CD8-positive, alpha-beta memory T cell (primary cell): ENCODE measurements at regions not wholly inside any gene's neighbourhood (a gene's known extent, or its start where the extent isn't known, plus 50 kb on each side); places are given as distances from the start of the nearest gene placed in this dataset.

ENCODE experiments used
- CTCF ChIA-PET: fragments of 350-600 bp; sonication (Branson Sonifier 250); formaldehyde crosslinking; loops from one replicate; lab custom pipeline; 2021; ENCODE audit warnings: antibody characterized with exemption; lab: Charles Lee
- POLR2A ChIA-PET: fragments of 350-600 bp; sonication (Branson Sonifier 250); formaldehyde crosslinking; loops from one replicate; lab custom pipeline; 2021; ENCODE audit warnings: antibody characterized with exemption; lab: Charles Lee
- DNase-seq, 5 donors: peaks; one replicate each; pipeline versions ENCODE4 v3.0.0 to v3.0.0-alpha.2; 2020 to 2022; ENCODE audit warnings: mixed read lengths in 1 of 5
- H3K27ac ChIP-seq: one replicate; pipeline ENCODE4 v1.7.0; 2013; ENCODE audit warnings: low read depth, mild to moderate bottlenecking, low read length, moderate library complexity
- H3K27me3 ChIP-seq: 2 replicates; pipeline ENCODE4 v1.7.0; 2013; ENCODE audit warnings: low read length, mild to moderate bottlenecking; ENCODE audit not compliant: insufficient read depth, poor library complexity, severe bottlenecking
- H3K36me3 ChIP-seq: 2 replicates; pipeline ENCODE4 v1.7.0; 2013; ENCODE audit warnings: mild to moderate bottlenecking, low read length, moderate library complexity; ENCODE audit not compliant: insufficient read depth
- H3K4me1 ChIP-seq: 2 replicates; pipeline ENCODE4 v1.7.0; 2013; ENCODE audit warnings: mild to moderate bottlenecking, low read length, moderate library complexity; ENCODE audit not compliant: insufficient read depth
- H3K4me3 ChIP-seq: 2 replicates; pipeline ENCODE4 v1.7.0; 2013; ENCODE audit warnings: mild to moderate bottlenecking, low read length
- H3K9me3 ChIP-seq: 2 replicates; pipeline ENCODE4 v1.7.0; 2013; ENCODE audit warnings: mild to moderate bottlenecking, low read length
- H3K27ac Mint-ChIP-seq, 8 donors: one replicate each; pipeline ENCODE4 v1.8.0; 2020 to 2021; ENCODE audit warnings: mixed read lengths in 8 of 8, mild to moderate bottlenecking in 6 of 8, inconsistent platforms in 3 of 8, moderate library complexity in 3 of 8
- H3K27me3 Mint-ChIP-seq, 2 donors: one replicate each; pipeline ENCODE4 v1.8.0; 2020 to 2021; ENCODE audit warnings: mixed read lengths in 2 of 2, mild to moderate bottlenecking in 1 of 2, moderate library complexity in 1 of 2
- H3K36me3 Mint-ChIP-seq, 3 donors: one replicate each; pipeline ENCODE4 v1.8.0; 2020 to 2021; ENCODE audit warnings: mixed read lengths in 3 of 3, inconsistent platforms in 1 of 3, mild to moderate bottlenecking in 1 of 3
- H3K4me1 Mint-ChIP-seq, 3 donors: one replicate each; pipeline ENCODE4 v1.8.0; 2020 to 2021; ENCODE audit warnings: mixed read lengths in 3 of 3, inconsistent platforms in 1 of 3, mild to moderate bottlenecking in 1 of 3
- H3K4me3 Mint-ChIP-seq, 7 donors: one replicate each; pipeline ENCODE4 v1.8.0; 2020 to 2021; ENCODE audit warnings: mixed read lengths in 7 of 7, mild to moderate bottlenecking in 6 of 7, moderate library complexity in 4 of 7, inconsistent platforms in 2 of 7
- H3K9me3 Mint-ChIP-seq, 5 donors: one replicate each; pipeline ENCODE4 v1.8.0; 2020 to 2022; ENCODE audit warnings: mixed read lengths in 5 of 5, mild to moderate bottlenecking in 3 of 5, moderate library complexity in 2 of 5, inconsistent platforms in 1 of 5

GRCh38 chr5:90312027-90312426, 97.5 kb downstream of the CETN3 start:
- Mint-ChIP-seq H3K4me1 (no peaks in the 10 kb centered on the region), H3K4me3 (no peak overlapping the region), H3K27me3 (peaks cover 2 to 3% of the 10 kb centered on the region in 2 donors), H3K9me3 (peaks cover 0 to 1% (median 0%) of the 10 kb centered on the region in 5 donors), H3K27ac (no peak overlapping the region), H3K36me3 (no peaks in the 10 kb centered on the region)
- Histone ChIP-seq H3K27me3 (no peaks in the 10 kb centered on the region), H3K27ac (no peak overlapping the region), H3K9me3 (no peaks in the 10 kb centered on the region), H3K4me1 (no peaks in the 10 kb centered on the region), H3K36me3 (no peaks in the 10 kb centered on the region), H3K4me3 (no peak overlapping the region)
- CTCF ChIA-PET: no interaction called here
- POLR2A ChIA-PET: no interaction called here
- no peak for DNase-seq

- H3K4me3 Mint-ChIP-seq: no peak overlapping the region
- Histone ChIP-seq H3K9me3 (no peaks in the 10 kb centered on the region), H3K4me1 (no peaks in the 10 kb centered on the region), H3K27me3 (no peaks in the 10 kb centered on the region), H3K27ac (no peak overlapping the region), H3K4me3 (no peak overlapping the region), H3K36me3 (no peaks in the 10 kb centered on the region)
- peaks cover 0 to 1% (median 0%) of the 10 kb centered on the region in 5 donors for H3K9me3 Mint-ChIP-seq
- H3K36me3 Mint-ChIP-seq: no peaks in the 10 kb centered on the region
- H3K27ac Mint-ChIP-seq: no peak overlapping the region
- ChIA-PET CTCF (no interaction called here), POLR2A (no interaction called here)
- no peak for DNase-seq
- H3K27me3 Mint-ChIP-seq: peaks cover 2 to 6% of the 10 kb centered on the region in 2 donors
- H3K4me1 Mint-ChIP-seq: no peaks in the 10 kb centered on the region
These were observed 98.2 kb downstream of the CETN3 start for GRCh38 chr5:90311401-90311800.

DNA sequence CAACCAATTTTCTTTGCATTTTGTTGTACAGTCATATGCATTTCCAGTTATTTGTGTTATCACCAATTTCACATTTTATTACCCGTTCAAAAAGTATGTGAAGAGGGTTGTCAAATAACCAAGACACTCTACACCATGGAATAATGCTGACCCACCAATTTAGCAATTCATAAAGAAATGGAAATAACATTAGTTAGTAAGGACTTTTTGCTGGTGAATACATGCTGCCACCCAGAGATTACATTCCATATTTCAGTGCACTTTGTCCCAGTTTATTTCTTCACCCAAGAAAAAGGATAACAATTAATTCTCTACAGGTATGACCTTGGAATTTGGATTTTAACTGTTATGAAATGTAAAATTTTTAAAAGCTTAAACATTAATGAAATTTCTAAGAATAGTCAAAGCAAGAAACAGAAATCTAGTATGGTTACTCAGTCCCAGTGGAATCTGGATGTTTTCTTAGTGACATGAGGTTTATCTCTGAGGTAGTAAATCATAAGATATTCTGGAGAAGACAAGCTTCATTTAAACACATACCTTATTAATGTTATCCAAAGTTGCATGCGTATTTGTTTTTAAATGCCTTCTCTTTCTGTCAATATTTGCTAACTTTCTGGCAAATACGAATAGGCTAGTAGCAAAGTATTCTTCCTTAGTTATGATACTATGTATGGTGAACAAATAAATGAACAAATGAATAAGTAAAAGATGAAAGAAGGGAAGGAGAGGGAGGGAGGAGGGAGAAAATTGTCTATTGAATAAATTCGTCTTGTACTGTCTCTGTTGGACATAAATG, 100.6 kb downstream of the CETN3 start:
- ChIA-PET POLR2A (no interaction called here), CTCF (no interaction called here)
- Mint-ChIP-seq H3K36me3 (no peaks in the 10 kb centered on the region), H3K27ac (no peak overlapping the region), H3K9me3 (no peaks in the 10 kb centered on the region), H3K4me3 (no peak overlapping the region), H3K27me3 (peaks cover 2 to 11% of the 10 kb centered on the region in 2 donors), H3K4me1 (no peaks in the 10 kb centered on the region)
- no peaks in the 10 kb centered on the region for H3K27me3 ChIP-seq
- H3K36me3 ChIP-seq: no peaks in the 10 kb centered on the region
- no peaks in the 10 kb centered on the region for H3K4me1 ChIP-seq
- no peaks in the 10 kb centered on the region for H3K9me3 ChIP-seq
- H3K27ac ChIP-seq: no peak overlapping the region
- DNase-seq: no peak
- no peak overlapping the region for H3K4me3 ChIP-seq

- Histone ChIP-seq H3K9me3 (no peaks in the 10 kb centered on the region), H3K27ac (no peak overlapping the region), H3K4me3 (no peak overlapping the region), H3K36me3 (no peaks in the 10 kb centered on the region), H3K27me3 (no peaks in the 10 kb centered on the region), H3K4me1 (no peaks in the 10 kb centered on the region)
- no peak overlapping the region for H3K27ac Mint-ChIP-seq
- CTCF ChIA-PET: no interaction called here
- POLR2A ChIA-PET: no interaction called here
- H3K27me3 Mint-ChIP-seq: peaks cover 2 to 11% of the 10 kb centered on the region in 2 donors
- H3K4me3 Mint-ChIP-seq: no peak overlapping the region
- H3K4me1 Mint-ChIP-seq: no peaks in the 10 kb centered on the region
- H3K9me3 Mint-ChIP-seq: no peaks in the 10 kb centered on the region
- H3K36me3 Mint-ChIP-seq: no peaks in the 10 kb centered on the region
- DNase-seq: no peak
These were observed 101.8 kb downstream of the CETN3 start for GRCh38 chr5:90307782-90308181.

- Histone ChIP-seq H3K36me3 (no peaks in the 10 kb centered on the region), H3K4me3 (no peak overlapping the region), H3K27me3 (no peaks in the 10 kb centered on the region), H3K4me1 (no peaks in the 10 kb centered on the region), H3K27ac (no peak overlapping the region), H3K9me3 (no peaks in the 10 kb centered on the region)
- no peaks in the 10 kb centered on the region for H3K36me3 Mint-ChIP-seq
- DNase-seq: no peak
- CTCF ChIA-PET: no interaction called here
- no peaks in the 10 kb centered on the region for H3K4me1 Mint-ChIP-seq
- POLR2A ChIA-PET: no interaction called here
- no peaks in the 10 kb centered on the region for H3K9me3 Mint-ChIP-seq
- no peak overlapping the region for H3K4me3 Mint-ChIP-seq
- no peak overlapping the region for H3K27ac Mint-ChIP-seq
- H3K27me3 Mint-ChIP-seq: peaks cover 2 to 11% of the 10 kb centered on the region in 2 donors
These were observed 102.2 kb downstream of the CETN3 start for GRCh38 chr5:90307322-90307721.

DNA sequence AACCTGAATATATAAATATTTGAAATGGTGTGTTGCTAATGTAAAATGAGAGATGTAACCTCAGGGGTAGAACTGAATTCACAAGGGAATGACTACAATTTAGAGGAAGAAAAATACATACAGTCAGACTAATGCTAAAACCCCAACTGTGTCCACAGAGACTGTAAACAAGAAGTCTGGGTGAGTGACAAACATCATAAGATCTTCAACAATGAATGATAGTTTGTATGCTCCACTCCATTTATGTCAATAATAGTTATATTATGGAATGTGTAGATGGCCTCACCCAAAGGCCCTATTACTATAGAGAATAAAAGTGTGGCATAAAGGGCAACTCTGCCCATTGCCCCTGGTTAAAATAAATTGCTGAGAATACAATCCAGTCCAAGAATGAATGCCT, 102.9 kb downstream of the CETN3 start:
- Mint-ChIP-seq H3K9me3 (no peaks in the 10 kb centered on the region), H3K27ac (no peak overlapping the region), H3K27me3 (peaks cover 2 to 11% of the 10 kb centered on the region in 2 donors), H3K36me3 (no peaks in the 10 kb centered on the region), H3K4me1 (no peaks in the 10 kb centered on the region), H3K4me3 (no peak overlapping the region)
- Histone ChIP-seq H3K36me3 (no peaks in the 10 kb centered on the region), H3K4me3 (no peak overlapping the region), H3K27me3 (no peaks in the 10 kb centered on the region), H3K4me1 (no peaks in the 10 kb centered on the region), H3K9me3 (no peaks in the 10 kb centered on the region), H3K27ac (no peak overlapping the region)
- DNase-seq: no peak
- ChIA-PET CTCF (no interaction called here), POLR2A (no interaction called here)

GRCh38 chr5:90305041-90305720, 104.4 kb downstream of the CETN3 start:
- Mint-ChIP-seq H3K4me3 (no peak overlapping the region), H3K36me3 (no peaks in the 10 kb centered on the region), H3K27me3 (peaks cover 2 to 14% of the 10 kb centered on the region in 2 donors), H3K9me3 (no peaks in the 10 kb centered on the region), H3K27ac (no peak overlapping the region), H3K4me1 (no peaks in the 10 kb centered on the region)
- DNase-seq: no peak
- H3K4me3 ChIP-seq: no peak overlapping the region
- ChIA-PET CTCF (no interaction called here), POLR2A (no interaction called here)
- no peaks in the 10 kb centered on the region for H3K9me3 ChIP-seq
- no peaks in the 10 kb centered on the region for H3K4me1 ChIP-seq
- no peaks in the 10 kb centered on the region for H3K27me3 ChIP-seq
- H3K27ac ChIP-seq: no peak overlapping the region
- H3K36me3 ChIP-seq: no peaks in the 10 kb centered on the region

GRCh38 chr5:90301248-90301647, 108.3 kb downstream of the CETN3 start:
- Mint-ChIP-seq H3K27me3 (peaks cover 3 to 13% of the 10 kb centered on the region in 2 donors), H3K4me1 (no peaks in the 10 kb centered on the region), H3K36me3 (no peaks in the 10 kb centered on the region), H3K27ac (no peak overlapping the region), H3K4me3 (no peak overlapping the region), H3K9me3 (peaks cover 0 to 2% (median 0%) of the 10 kb centered on the region in 5 donors)
- no peaks in the 10 kb centered on the region for H3K27me3 ChIP-seq
- no peak overlapping the region for H3K4me3 ChIP-seq
- H3K9me3 ChIP-seq: no peaks in the 10 kb centered on the region
- ChIA-PET CTCF (no interaction called here), POLR2A (no interaction called here)
- H3K36me3 ChIP-seq: no peaks in the 10 kb centered on the region
- H3K27ac ChIP-seq: no peak overlapping the region
- no peaks in the 10 kb centered on the region for H3K4me1 ChIP-seq
- DNase-seq: no peak
